ENCODE measurements at regions not wholly inside any gene's neighbourhood (a gene's known extent, or its start where the extent isn't known, plus 50 kb on each side); places are given as distances from the start of the nearest gene placed in this dataset.
"Not testable (repeated sequence)": the region's sequence is repeated elsewhere in the genome, so short reads cannot be mapped to it uniquely, and the experiment has no call there.

DNA sequence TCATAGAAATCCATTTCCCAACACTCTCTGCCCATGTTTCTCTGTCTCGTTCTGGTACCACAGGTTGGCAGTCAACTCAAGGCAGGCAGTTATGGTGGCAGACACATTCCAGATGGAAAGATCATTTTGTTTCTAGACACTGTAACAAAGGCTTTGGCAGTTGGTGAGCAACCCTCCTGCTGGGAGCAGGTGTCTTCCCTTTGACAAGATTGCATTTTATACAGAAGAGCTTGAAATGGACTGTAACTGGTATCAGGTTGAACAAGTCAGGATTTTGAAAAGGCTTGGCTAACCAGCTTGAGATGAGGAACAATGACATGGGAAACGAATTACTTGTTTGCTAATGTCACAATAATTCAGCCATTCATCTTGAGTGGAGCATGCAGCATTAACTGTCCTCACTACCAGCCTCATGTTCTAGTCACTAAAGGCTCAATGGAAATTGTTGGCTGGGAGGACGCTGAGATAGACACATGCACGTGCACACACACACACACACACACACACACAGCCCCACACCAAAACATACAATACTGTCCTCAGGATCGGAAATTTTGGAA, 170.0 kb downstream of the SEMA6D start:
- no peak for DNase-seq

DNA sequence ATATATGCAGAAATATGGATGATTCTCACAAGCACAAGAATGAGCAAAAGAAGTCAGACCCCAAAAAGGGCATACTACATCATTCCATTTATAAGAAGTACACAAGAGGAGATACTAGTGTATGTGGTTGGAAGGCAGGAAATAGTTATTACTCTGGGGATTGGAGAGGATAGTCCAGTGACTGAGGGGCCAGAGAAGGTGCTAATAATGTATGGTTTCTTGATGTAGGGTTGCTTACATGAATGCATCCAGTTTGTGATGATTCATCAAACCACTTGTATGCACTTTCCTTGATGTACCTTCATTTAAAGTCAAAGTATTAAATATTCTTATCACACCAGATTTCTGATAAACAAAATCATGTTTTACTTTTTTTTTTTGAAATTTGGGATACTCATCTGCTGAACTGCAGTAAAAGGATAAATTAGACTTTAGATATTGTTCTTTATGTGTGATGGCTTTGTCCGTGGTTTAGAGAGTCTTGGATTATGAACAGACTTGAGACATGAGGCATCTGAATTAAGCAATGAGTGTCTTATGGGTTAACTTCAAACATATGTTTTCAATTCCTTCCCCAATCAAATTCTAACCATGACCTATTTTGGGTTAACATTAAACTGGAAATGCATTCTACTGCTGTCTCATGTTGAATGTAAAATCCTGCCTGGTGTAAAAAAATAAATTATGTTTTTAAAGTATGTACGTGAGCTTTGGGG, 171.2 kb downstream of the SEMA6D start:
- no peak for DNase-seq

DNA sequence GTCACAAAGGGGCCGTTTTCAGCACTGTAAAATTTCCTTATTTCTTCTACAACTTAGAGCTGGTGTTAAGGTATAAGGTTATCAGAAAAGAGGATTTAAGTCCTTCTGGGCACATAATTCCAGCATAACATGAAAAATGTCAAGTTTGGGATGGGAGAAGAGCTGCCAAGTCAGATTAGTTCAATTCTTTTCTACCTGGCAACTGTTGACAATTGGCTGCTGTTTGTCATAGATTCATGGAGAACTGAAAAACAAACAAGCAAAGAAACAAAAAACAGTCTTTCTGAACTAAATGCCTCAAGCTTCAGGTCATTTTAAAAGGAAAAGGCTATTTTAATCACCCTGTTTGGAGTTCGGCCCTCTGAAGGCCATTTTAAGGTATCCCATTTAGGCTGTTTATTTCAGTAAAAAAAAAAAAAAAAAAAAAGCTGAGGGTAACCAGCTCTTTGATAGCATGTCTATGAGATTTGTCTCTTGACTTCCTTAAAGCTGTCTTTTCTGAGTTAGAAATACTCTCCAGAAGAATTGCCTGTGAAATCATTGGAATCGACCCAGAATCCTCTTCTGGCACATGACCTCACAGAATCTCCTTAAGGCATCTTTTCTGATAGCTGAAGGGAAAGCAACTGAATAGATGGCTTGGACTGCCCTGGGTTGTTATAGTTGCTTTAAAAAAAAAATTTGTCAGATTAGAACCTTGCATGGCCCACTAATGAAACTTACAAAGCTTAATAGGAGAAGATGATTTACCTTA, 173.3 kb downstream of the SEMA6D start:
- no peak for DNase-seq

DNA sequence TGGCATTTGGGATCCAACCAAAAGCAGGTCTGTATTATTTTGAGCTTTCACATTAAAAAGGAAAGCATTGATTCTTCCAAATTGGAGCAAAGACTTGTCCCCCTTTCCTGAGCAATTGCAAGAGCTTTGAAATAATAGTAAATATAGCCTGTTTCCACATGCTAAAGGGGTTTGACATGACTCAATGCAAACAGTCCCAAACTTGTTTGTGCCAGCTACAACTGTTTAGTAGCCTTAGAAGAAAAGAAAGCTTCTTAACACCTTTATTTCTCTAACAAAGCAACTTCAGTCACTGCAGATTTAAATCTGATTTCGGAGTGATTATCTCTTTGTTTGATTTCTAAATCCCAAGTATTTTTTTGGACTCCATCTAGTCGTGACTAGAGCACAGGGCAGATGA, 180.2 kb downstream of the SEMA6D start:
- no peak for DNase-seq

DNA sequence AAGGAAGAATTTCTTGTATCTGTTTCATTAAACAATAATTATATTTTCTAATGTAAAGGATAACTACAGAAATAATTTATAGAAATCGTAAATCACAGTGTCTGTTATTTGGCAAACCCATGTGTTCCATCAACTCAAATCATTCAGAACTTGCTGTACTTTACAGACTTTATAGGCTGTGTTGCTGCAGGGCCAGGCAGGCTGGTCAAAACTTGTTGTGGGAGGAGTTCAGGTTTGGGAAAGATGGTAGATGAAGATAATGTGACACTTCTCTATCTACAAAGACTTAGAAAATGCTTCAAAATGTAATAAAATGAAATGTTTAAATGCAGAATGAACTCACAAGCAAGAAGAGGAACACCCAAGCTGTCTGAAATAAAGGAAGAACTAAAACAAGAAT, 183.4 kb downstream of the SEMA6D start:
- DNase-seq, result no peak

DNA sequence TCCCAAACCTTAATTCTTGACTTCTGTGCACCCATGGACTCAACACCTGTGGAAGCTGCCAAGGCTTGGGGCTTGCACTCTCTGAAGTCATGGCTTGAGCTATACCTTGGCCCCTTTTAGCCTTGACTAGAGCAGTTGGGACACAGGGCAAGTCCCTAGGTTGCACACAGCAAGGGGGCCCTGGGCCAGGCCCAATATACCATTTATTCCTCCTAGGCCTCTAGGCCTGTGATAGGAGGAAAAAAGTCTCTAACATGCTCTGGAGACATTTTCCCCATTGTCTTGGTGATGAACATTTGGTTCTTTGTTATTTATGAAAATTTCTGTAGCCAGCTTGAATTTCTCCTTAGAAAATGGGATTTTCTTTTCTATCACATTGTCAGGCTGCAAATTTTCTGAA, 186.1 kb downstream of the SEMA6D start:
- no peak for DNase-seq

DNA sequence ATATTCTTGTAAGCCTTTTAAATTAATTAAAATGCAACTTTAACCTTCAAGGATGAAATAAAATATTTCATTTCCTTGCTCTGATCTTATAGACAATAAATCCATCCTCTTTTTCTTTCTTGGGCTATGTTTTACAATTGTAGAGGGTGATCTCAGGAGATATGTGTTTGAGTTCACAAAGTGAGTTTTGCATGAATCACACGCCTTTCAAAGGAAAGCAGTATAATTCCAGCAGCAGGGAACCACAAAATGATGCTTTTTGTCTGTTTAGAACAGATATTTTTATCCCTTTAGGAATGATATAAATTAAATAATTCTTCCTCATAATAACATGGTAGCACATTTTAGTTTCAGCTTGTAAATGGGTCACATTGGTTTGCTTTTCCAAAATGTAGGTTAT, 191.2 kb downstream of the SEMA6D start:
- no peak for DNase-seq

DNA sequence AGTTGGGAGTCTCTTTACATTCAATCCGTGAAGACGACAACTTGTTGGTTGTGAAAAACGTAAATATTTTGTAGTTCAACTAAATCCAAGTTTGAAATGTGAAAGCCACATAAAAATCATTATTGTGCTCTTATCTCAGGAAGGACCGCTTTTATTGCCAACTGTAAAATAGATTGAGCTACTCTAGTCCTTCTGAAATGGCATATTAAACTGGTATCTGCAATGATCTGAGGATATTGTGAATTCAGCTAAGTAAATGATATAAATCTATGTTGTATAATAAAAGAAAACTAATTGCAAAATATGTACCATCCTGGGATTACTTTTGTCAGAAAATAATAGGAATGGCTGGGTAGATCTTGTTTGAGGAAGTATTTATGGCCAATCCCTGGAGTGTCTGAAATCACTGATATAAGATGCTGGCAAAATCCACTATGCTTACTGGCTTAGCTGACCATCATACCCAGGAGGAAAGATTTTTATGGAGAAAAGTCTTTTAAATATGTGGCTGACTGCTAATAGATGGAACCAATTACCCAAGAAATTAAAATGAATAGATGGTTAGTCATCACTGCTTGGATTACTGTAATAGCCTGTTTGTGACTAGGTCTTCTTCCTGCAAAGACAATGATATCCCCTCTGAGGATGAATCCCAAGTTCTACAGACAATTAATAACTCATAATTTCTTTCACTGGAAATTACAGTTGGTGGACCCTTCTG, 191.8 kb downstream of the SEMA6D start:
- no peak for DNase-seq

DNA sequence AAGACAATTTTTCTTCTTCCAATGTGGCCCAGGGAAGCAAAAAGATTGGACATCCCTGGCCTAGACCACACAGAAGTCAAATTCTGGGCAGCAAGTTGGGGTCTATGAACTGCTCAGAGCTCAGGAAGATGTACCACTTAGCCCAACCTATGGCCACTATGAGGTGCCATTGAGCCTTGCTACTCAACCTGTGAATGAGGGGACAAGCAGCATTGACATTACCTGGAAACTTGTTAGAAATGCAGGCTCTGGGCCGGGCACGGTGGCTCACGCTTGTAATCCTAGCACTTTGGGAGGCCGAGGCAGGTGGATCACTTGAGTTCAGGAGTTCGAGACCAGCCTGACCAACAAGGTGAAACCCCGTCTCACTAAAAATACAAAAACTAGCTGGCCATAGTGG, 195.6 kb downstream of the SEMA6D start:
- not testable (repeated sequence) for DNase-seq

DNA sequence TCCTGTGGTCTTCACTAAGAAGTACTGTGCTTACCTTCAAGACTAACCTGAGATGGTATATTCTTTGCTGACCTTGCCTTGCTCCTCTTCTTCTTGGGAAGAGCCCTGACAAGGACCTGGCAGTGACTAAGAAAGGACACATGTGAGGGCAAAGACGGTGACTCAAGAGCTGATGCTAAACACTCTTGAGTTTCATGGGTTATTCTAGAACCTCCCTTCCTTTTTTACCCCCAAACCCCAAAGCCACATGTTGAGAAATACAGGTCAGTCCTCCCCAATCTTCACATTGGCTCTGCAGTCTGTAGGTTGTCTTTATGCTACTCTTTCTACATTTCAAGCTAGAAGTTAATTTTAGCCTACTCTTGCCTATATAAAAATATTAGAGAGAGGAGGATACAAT, 200.6 kb downstream of the SEMA6D start:
- DNase-seq, result no peak

DNA sequence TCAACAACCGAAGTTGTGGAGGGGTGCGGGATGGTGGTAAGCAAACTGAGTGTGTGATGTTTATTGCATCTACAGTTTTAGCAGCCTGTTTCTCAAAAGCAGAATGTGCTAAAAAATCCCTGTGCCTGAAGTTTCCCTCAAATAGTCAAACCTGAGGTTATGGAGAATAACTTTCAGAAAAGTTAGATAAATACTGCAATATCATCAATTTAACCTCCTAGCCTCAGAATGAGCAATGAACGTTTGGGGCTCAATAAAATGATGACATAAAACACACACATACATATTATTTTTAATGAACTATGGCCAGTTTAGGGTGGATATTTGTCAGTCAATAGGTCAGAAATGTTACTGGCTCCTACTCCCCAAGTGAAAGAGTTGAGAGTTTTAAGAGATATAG, 201.6 kb downstream of the SEMA6D start:
- DNase-seq, result no peak

DNA sequence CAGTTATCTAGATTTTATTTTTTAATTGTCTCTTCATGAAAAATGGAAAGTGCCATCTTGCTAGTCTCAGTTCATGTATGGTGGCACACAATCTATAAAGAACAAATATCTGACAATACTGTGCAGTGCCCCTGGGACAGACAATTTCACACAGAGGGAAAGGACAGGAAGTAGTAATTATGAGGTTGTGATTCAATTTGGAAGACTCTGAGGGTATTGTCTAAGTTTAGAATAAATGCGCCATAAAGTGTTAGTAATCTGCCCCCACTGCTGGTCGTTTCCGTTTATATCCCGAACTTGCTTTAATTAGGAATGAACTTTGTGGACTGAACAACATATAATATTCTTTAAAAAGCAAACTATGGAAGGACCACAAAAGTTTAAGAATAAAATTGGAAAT, 196.4 kb upstream of the SLC24A5 start:
- DNase-seq, result no peak

DNA sequence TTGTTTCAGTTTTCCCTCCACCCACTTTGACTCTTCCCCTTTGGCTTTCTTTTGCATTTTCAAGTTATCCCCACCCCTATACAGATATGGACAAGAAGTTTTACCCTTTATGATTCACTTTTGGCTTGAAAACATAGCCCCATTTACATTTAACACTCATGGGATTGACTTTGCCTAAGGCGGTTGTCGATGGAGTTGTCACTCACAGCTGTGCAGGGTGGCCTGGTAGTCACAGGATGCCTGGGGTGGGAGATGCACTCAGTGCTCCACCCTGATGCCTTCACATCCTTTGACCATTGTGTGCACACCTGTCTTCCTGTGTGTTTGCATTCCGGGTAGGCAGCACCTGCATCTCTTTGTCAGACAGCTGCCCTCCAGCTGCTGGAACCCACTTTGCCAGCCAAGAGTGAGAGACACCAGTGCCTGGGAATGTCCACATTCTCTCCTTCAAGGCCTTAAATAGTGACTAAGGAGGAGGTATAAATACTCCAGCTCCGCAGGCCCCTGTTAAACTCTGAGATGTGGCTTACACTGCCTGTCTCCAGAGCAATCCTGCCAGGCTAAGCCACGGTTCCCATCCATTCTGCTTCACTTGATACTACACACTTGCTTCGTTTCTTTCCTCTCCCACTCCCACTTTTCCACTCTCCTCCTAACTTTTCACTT, 191.5 kb upstream of the SLC24A5 start:
- no peak for DNase-seq

DNA sequence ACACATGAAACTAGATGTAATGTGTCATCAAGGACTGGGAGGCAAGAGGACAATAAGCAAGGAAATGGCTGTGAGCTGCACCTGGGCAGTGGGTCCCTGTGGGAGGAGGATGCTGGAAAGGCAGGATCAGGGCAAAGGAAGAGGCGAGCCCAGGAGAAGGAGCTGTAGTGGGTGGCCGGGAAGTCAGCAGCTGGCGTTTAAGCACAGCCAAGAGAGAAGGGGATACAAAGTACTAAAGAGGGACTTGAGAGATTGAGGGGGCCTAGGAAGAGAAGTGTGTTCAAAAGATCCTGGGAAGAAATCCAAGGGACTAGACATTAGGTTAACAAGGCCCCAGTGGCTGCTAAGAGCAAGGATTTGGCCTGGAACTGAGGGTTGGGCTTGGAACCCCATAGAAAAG, 188.5 kb upstream of the SLC24A5 start:
- no peak for DNase-seq

DNA sequence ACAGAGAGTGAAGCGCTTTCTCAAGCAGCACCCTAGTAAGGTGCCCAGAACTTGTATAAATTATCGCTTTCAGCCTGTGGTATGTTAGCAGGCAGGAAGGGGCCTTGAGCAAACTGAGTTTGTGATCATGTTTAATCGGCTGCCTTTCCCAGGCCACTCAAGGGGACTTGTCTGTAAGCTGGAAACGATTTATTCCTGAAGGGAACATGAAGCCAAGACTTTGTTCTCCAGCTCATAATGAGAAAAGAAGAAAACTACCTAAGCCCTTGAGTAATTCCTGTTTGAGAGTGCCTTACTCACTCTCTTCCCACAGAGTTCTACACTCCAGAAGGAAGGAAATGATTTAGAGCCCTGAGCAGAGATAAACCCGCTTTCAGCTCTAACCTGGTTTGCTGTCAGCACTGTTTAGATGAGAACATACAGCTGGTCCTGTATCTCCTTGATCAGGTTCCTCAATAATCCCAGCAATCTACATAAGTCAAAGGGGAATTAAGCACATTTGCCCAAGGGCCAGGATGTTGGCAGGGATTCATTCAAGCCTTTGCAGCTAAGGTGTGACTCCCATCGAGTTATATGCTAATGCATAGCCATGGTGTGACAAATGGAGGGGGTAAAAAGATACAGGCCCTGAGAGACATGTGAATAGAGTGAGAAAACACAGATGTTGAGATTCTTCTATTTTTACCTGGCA, 187.7 kb upstream of the SLC24A5 start:
- DNase-seq, result no peak

DNA sequence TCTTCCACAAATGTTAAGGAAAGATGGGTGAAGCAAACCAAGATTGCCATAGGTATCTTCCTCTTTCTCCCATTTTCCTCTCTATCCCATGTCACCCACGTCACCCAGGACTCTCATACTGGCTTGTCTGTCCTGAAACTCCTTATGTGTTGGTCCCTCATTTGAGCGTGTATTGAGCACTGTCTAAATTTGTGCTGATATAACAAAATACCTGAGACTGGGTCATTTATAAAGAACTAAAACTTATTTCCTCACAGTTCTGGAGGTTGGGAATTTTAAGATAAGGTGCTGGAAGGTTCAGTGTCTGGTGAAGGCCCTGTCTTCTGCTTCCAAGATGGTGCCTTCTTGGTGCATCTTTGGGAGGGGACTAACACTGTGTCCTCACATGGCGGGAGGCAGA, 186.9 kb upstream of the SLC24A5 start:
- no peak for DNase-seq

DNA sequence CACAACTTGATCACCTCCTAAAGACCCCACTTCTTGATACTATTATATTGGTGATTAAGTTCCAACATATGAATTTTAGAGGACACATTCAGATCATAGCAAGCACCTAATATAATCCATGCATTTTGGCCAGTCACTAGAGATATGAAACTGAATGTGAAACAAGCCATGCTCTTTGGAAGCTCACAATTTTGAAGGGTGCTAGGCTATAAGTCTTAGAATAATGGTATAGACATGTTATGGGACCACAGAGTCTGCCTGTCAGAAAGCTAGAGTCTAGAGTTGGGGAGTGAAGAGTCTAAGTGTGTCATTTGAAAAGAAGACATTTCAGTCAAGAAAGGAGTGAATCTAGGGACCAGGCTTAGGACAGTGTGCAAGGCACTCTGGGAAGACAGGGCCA, 186.4 kb upstream of the SLC24A5 start:
- no peak for DNase-seq

DNA sequence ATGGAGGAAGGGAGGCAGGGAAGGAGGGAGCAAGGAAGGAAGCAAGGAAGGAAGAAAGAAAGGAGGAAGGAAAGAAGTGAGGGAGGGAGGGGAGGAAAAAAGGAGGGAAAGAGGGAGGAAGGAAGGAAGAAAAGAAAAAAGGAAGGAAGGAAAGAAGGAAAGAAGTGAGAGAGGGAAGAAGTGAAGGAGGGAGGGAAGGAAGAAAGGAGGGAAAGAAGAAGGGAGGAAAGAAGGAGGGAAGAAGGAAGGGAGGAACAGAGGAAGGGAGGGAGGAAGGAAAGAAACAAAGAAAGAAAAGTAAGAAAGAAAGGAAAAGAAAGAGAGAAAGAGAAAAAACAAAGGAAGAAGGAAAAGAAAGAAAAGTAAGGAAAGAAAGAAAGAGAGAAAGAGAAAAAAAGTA, 183.0 kb upstream of the SLC24A5 start:
- no peak for DNase-seq

DNA sequence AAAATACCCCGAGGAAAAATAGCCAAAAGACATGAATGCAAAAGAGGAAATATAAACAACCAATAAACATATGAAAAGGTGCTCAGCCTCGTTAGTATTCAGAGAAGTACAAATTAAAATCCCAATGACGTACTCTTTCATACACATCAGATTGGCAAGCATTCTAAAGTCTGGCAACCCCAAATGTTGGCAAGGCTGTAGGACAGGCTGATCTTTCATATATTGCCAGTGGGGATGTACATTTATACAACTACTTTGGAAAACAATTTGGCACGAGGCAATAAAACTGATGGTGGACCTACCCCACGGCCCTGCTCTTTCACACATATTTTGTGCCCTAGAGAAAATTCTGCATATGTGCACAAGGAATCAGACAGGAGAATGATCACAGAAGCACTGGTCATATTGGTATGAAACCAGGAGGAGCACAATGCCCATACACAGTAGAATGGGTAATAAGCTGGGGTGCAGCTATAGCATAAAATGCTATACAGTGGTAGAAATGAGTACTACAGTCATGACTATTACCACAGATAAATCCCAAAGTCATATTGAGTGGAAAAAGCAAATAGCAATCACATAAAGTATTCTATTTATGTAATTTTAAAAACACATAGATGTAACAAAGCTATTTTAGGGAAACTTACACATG, 176.0 kb upstream of the SLC24A5 start:
- no peak for DNase-seq

DNA sequence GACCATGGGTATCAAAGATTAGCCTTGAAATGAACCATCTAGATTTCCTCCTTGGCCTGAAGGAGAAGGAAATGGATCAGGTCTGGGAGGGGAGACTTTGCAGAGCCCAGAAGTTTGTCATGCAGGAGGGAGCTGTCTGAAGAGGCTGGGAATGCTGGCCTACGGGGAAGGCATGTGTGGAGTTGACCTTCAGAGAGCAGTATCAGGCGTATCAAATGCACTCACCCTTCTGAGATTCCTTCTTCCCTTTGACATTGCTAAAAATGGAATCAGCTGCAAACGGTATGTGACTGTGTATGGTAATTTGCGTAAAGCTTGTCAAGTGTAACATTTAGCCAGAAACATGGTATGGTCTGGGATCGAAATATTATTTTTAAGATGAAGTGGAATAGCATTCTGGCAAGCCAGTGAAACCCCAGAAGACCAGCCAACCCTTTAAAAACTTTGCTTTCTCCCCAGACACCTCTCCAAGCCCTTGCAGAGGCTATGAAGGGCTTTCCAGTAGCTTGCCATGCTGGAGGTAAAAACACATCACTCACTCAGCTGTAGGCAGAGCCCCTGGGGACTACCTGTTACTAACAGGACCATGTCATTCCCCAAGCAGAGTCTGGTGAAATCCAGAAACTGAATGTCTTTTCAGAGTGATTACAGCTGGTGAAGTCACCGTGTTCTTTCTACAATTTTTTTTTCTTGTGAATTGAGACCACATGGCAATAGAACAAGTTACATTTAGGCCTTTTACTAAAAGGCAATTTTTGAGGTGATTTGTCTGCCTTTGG, 174.7 kb upstream of the SLC24A5 start:
- no peak for DNase-seq

DNA sequence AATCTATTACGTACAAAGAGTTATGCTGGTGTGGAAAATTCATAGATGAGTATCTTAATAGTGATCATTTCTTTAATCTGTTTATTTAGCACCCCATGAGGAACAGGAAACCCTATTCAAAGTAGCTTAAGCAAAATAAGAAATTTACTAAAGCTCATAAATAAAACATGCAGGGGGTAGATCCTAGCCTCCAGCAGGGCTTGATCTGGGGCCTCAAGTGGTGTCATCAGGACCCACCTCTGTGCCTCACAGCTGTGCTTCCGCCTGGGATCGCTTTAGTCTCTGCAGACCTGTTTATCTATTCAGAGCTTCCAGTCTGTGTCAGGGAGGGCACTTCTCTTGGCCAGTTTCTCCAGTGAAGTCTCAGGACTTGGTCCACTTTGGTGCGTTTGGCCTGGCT, 171.0 kb upstream of the SLC24A5 start:
- DNase-seq, result no peak

Measured in dermis blood vessel endothelial cell (primary cell).